Sciatic nerve (tissue), 2 donors: ENCODE measurements at regions not wholly inside any gene's neighbourhood (a gene's known extent, or its start where the extent isn't known, plus 50 kb on each side); places are given as distances from the start of the nearest gene placed in this dataset.

Experiments used
- ATAC-seq: fragments of 200-7000 bp; cut with Tn5 transposase; one replicate; pipeline ENCODE4 v1.9.1; 2020; ENCODE audit warnings: mild to moderate bottlenecking, moderate library complexity
- DNase-seq: peaks from one replicate; pipeline ENCODE4 v3.0.0-alpha.2; 2020; ENCODE audit warnings: low spot score
- intact Hi-C: fragments of 100-400 bp; cut with DNase I; formaldehyde crosslinking; loops from one replicate; pipeline ENCODE4 v1.14.2; 2022
- donor health status: DM: no; HTN: no; CAD: no.
- donor health status: DM: no; HTN: no; CAD: no.

DNA sequence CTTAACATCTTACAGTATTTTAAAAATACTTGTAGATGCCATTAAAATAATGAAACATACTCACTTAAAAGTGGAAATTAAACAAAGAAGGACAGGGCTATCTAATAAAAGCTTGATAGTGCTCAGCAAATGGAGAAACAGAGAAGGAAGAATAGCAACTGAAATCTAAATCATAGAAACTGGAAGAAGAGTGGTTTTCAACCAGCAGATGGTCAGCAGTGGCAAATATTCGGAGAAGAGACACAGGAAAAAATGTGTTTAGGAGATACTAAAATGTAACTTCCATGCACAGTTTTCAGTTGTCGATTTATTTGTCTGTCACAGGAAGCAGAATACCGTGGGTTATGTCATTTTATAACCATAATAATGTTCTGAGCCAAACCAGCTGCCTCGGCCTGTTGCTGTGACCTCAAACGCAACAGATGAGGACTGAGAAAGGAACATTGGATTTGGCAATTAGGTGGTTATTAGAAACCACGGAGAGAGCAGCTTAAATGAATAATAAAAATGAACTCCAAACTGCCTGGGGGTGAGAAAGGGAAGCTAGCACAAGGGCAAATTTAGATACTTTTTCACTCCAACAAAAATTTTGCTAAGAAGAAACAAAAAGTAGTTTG is 246.6 kb upstream of the KCNMB2 start:
- ATAC-seq (peak; percentile 88), DNase-seq (no peak)
- intact Hi-C loops = no loop called here

DNA sequence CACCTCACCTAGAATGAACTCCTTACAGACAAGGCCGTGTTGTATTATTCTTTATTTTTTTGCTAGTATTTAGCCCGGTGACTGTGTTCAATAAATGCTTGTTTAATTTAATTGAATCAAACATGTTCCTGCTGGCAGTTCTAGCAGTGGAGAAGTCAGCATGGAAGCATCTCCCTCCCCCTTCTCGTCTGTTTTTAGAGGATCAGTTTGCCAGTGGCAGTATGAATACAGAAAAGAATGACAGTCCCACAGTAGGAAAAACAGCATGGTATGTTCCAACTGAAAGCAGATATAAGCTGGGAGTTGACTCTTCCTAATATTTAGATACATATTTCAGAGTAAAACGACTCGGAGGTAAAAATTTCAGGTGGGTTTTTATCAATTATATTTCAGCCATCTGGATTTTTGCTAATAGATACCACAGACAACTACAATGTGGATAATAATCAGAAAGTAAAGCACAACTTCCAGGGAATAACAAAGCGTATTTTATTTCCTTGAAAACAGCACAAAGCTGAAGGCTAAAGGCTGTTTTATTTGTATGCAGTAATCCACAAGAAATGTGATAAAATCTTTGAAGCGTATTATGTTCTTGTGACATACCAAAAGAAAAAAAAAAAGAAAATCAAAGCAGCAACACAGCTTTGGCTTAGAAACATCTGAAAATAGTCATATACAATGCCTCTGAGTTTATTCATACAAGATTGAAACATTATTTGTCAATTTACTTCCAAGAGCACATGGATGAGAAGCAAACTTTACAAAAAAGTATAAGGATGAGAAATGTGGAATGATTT is 244.5 kb upstream of the KCNMB2 start:
- ATAC-seq (no peak), DNase-seq (no peak)
- intact Hi-C loops = no loop called here

DNA sequence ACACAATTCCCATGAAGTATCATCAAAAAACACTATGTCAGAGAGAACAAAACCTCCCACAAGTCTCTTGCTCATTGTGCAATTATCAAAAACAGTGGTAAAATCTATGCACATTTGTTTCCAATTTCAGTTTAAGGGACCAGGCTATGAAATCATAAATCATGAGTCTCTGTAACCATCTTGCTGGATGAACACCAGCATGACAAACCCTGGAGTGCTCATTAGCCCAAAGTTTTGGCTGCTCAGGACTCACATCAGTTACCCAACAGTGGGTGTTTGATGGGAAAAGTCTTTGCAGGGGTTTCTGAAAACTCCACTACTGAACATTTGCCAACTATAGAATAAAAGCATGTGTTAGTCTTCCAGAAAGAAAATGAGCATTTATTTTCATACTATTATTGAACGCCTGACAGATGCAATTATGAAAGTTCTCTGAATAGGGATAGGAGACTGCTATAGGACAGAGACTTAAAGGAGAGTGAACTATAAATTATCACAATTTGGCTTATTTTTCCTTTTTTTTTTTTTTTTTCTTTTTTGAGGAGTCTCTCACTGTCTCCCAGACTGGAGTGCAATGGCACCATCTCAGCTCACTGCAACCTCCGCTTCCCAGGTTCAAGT is 240.8 kb upstream of the KCNMB2 start:
- intact Hi-C loops = no loop called here
- DNase-seq (no peak), ATAC-seq (peak; percentile 84)

DNA sequence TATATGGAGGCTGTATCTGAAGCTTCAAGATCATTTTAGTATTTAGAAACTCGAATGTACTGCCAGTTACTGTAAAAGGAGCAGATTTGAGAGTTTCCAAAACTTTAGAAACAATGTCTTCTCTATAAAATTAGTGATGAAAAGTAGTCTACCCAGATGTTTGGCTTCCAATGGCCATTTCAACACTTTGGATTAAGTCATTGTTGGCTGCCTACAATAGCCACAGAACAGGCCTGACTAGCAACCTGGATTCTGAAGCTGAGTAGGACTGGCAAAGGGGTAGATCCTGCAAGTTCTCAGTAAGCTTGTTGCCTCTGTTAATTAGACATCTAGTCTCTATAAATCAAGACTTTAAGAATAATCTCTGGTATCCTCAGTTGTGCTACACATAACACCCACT is 239.0 kb upstream of the KCNMB2 start:
- peak; percentile 86 for ATAC-seq
- no peak for DNase-seq
- intact Hi-C loops = no loop called here

DNA sequence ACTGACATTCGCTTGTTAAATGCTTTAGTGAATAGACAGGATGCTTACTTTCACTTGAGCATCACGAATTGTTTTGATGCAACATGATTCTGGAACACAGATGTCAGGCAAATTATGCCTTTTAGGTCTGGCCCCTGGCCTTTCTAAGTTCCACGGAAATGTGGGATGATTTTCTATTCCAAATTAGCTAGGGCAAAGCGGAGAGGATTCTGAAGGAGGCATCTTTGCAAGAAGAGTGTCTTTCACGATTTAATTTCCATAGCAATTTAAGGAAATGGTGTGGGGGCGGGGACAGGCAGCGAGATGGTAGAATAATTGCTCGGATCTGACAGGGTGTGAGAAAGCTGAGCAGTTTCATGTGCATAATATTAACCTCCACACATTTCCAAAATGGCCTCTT is 238.5 kb upstream of the KCNMB2 start:
- intact Hi-C loops = no loop called here
- DNase-seq = no peak
- no peak for ATAC-seq

DNA sequence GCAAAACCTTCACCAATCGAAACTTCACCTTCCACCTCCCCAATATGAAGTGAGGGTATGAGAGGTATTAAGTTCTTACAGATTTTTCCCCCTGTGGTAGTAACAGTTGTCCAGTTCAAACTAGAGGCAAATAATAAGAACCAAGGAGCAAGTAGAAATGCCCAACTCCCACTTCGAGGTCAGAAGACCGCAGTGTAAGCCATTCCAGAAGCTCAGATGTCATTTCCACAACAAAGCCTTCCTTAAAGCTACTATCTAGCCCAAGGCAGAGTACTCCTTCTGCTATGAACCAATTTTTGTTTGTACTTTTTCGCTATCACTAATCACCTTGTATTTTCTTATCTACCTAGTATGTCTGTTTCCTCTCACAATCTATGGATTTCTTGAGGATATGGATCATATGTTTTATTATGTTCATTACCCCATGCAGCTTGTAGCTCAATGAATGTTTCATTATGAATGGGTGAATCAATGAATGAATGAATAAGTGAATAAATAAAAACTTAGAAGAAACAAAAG is 235.7 kb upstream of the KCNMB2 start:
- ATAC-seq (no peak), DNase-seq (no peak)
- intact Hi-C loops = no loop called here

DNA sequence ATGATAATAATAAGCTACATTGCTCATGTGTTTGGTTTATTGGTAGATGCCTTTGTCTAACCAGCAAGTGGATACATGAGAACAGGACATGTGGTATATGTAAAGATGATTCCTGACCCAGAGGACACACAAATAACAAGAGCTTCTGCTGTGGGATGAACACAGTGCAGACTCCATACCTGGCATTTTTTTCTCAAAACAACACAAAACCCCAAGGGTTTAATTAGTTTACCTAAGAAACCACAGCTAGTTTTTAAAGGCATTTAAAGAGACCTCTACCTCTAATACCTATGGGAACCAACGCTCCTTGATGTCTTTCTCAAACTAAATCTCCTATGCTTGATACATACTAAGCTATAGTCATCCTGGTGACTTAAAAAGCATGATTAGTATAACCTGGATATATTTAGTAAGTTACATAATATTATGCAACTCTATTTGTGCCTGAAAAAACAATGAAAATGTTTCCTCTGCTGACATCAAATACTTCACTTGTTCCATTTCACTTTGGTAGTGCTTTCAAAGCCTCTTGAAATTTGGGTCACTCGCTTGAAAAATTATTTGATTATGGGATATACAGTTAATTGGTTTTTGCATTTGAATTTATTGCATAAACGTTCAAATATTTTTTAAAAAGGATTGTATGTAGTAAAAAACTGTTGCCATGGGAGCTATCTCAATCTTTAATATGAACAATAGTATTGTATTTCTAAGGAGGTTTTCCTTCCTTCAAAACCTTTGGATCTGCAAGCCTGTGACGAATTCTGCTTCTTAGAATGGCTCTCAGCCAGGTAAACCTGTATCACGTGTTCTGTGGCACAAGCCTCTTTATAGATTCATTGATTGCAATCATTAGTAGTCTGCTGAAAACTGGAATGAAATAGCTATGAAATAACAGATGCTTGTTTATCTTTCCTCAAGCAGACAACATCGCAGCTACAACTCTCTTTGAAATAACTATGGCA is 233.0 kb upstream of the KCNMB2 start:
- intact Hi-C loops = no loop called here
- ATAC-seq = peak; percentile 60
- no peak for DNase-seq

DNA sequence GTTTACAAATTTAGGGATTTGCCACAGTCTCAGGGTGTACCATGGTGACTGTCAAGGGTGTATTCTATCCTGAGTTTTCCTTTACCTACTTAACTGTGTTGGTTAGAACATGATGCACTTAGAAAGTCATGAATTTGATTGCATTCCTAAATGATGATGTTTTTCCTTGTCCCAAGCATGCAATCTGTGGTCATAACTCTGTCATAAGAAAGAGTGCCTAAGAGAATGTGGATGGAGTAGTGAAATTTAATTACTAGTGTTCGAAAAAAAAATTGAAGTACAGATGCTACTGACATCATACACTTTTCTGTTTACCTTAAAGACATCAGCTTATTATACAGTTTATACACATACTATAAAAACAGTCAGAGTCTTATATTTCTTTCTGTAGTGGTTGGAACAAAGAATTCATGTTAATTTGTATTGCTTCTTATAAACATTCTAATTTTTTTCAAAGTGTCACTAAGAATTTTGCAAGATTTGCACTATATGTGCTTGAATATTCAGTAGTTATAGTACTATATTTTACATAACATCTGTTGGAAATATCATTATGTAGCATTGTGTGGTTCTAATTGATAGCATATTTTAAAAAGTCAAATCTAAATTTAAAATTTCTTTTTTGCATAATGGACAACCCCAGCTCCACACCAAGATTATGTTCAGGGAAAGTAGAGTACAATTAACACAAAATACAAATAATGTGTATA is 231.3 kb upstream of the KCNMB2 start:
- no peak for ATAC-seq
- intact Hi-C loops = no loop called here

DNA sequence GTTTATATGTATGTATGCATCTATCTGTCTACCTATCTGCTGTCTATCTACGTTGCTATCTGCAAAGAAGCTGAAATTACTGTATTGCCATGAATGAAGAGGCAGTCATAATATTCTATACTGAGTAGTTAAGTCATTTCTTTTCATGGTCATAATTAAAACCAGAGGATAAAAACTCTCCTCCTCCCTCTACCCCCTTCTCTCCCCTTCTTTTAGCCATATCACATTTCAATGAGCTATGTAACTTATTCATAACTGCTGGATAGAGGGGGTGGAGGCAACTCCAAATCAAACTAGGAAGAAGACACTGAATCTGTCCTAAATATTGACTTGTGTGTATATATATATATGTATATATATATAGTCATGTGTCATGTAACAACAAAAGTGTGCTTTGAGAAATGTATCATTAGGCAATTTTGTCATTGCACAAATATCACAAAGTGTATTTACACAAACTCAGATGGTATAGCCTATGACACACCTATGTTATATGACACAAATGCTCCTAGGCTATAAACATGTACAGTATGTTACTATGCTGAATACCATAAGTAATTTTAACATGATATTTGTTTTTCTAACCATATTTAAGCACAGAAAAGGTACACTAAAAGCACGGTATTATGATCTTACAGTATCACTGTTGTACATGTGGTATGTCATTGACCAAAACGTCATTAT is 229.7 kb upstream of the KCNMB2 start:
- DNase-seq (no peak), ATAC-seq (no peak)
- intact Hi-C loops = no loop called here

More for the DNA sequence above, 231.3 kb upstream of the KCNMB2 start:
- no peak for DNase-seq

DNA sequence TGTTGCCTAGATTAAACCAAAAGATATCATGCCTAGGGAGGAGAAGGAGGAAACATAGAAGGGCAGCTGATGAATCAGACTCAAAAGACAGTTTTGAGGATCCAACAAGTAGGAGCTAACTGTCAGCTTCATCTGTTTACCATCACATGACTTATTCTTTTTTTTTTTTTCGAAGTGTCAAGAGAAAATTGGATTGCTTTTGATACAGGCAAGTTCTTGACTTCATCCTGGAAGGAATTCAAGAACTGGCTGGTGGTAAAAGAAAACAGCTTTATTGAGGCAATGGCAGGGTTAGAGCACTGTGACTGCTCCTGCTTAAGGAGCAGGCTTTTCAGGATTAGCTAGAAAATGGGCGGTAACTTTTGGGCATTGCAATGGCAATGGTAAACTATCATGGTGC is 227.5 kb upstream of the KCNMB2 start:
- no peak for DNase-seq
- no peak for ATAC-seq
- intact Hi-C loops = no loop called here

DNA sequence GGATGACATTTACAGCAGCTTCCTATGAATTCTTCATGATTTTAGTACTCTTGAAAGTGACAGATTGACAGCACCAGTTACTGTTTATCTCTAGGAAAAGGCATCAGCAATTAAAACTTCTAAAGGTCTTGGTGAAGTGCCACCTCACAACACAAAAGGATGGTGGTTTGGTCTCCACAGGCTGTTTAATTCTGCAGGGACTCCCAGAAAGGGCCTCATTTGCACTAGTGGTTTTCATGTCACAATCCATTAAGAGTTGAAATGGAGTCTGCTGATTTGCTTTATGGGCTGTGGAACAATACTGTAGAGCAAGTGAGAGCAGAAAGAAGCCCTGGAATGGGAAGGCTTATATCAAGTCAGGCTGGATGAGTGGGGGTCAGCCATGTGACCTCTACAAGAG is 225.3 kb upstream of the KCNMB2 start:
- ATAC-seq = no peak
- intact Hi-C loops = no loop called here

DNA sequence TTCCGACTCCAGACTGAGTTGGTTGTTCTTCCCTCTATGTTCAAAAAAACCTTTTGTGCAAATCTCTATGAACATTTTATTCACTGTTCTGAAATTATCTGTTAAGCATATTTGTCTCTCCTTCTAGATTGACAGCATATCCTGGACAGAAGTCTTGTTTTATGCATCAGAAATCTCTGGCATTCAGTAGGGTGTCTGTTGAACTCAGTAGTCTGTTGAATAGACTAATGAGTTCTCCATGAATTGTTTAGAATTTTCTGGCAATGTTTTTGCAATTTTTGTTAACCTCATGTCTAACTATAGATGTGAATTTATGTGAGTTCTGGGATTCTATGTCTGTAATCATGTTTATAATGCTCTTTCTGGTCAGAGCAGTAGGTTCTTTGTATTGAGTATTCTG is 222.5 kb upstream of the KCNMB2 start:
- DNase-seq = no peak
- intact Hi-C loops = no loop called here
- ATAC-seq = no peak

More for the DNA sequence above, 225.3 kb upstream of the KCNMB2 start:
- no peak for DNase-seq

DNA sequence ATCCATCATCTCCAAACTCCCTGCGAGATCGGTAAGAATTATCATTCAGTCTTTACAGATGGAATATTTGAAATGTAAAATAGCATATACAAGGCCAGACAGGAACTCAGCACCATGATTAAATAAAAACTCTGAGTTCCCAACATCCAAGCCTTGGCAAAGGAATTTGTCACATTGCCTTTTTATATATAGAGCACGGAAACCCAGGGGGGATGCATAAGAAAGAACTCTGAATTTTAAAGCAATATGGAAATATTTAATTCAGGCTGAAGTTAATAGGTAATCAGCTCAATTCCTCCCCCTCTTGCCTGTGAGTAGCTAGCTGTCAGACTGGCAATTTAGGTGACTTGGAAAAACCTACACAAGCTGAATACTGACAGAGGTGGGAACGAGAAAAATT is 217.9 kb upstream of the KCNMB2 start:
- intact Hi-C loops = no loop called here
- DNase-seq (no peak), ATAC-seq (no peak)

DNA sequence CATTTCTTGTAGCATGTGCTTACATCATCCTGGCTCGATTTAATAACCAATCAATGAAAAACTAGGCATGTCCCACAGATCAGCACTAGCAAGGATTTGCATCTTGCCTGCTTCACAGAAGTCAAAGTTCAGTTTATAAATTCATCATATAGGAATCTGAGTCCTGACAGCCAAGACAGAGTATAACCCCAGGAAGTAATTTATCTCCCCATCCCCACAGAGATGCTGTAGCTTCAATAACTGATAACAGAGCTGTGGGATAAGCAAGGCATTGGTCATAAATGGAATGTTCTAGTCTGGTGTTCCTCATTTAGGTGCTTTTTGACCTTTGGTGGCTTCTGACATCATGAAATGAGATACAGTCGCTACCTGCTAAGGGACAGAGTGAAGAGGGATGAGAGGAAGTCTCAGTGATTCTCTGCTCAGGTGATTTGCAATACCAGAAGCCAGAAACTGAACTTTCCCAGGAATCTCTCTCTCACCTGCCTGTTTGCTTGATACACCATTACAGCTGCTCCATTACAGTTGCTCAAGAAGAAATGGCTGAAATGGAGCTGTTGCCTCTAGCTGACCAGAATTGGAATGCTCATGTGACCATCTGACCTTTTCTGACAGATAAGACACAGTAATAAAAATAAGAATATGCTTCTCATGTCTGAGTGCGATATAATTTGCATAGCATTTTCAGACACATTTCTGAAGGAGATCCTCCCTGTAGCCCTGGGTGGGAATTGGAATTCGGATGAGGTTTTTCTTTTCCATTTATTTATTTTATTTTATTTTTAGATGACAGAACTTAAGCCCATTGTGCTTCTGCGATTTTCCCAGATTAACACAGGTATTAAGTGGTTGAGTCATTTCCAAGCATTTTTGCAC is 217.1 kb upstream of the KCNMB2 start:
- DNase-seq (no peak), ATAC-seq (no peak)

DNA sequence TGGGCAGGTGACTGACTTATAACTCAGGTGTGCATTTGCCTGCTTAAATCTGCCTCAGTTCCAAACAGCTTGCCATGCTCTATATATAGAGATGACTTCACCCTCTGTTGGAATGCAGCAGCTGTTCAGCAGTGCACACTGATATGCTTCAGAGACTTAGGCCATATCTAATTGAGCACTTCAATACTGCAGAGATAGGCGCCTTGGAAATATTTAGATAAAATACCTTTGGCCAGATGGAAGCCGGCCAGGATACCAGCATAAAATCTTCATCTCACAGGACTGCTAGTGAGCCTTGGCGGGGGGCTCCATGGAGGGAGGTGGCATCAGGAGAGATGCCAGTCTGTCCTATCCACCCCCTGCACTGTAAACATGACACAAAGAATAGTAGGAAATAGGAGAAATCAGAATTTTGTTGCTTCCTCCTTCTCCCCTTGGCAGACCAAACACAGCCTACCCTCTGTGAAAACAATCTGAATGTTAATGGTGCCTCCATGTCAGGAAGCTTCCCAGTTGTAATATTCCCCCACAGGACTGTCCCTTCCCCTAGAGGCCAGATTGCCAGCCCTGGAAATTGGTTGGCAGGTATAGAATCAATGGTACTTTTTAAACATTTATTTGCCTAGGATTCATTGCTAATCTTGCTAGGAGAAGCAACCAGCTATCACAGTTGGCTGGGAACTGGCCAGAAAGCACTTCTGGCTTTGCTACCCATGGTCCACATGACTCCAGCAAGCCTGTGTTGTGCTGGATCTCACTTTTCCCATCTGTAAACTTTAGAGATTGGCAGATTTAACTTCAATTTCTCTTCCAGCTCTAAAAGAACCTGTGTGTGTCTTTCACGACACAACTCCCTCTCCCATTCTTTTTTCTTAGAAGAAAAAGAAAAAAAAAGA is 215.5 kb upstream of the KCNMB2 start:
- DNase-seq (no peak), ATAC-seq (peak; percentile 84)
- intact Hi-C loops = no loop called here

More for the DNA sequence above, 217.1 kb upstream of the KCNMB2 start:
- intact Hi-C loops = no loop called here

DNA sequence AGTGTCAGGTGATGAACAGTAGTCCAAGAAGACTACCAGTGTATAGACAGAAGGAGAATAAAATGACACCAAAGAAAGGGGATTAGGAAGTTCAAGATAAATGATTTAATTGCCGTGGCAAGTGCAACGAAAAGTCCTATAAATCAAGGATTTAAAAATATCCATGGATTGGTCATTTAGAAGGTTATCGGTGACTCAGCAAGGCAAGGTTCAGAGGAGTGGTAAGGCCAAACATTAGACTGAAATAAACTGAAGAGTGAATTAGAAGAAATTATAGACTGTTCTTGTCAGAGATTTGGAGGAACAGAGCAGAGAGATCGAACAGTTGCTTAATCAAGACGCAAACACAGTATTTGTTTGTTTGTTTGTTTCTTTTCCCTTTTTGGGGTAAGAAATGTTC is 211.9 kb upstream of the KCNMB2 start:
- ATAC-seq (no peak), DNase-seq (no peak)
- intact Hi-C loops = no loop called here
